ENCODE measurements at regions not wholly inside any gene's neighbourhood (a gene's known extent, or its start where the extent isn't known, plus 50 kb on each side); places are given as distances from the start of the nearest gene placed in this dataset.

DNA sequence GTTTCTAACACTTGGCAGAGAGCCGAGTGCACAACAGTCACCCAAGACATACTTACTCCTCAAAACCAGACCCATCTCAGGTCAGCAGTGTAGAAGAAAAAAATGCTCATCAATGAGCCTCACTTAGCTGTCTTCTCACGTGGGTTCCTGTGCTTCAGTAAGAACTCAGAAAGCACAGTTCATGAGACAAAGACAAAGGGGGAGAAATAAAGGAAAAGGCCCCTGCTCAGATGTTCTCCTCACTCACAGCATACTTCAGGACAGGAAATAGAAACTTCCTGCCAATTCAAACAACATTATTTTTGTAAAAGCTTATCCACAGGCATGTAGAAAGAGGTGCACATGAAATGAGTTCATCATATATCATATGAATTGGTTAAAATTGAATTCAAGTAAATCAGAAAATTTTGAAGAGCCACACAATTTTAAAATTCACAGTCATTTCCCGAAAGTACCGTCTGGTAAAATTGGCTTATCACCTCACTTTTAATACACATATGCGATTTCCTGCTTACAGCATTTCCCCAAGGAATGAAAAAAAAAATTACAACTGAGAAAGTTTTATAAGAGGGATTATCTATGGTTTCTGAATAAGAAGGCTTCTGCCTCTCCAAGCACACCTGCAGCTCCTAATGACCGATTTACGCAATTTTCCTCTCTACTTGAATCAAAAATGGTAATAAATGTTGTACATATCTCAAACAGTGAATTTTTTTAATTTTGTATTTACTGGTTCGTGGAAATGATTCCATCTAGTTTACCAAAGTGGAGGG is 328.3 kb downstream of the TMEM167A start:
- no peaks in the 10 kb centered on the region for H3K36me3 ChIP-seq
- H3K4me1 ChIP-seq, result peaks cover 5% of the 10 kb centered on the region; the same call in 1 of the 2 replicates
- H3K9me3 ChIP-seq, result peaks cover 2% of the 10 kb centered on the region; the same call in 1 of the 2 replicates
- TF ChIP-seq, protein P1, sequence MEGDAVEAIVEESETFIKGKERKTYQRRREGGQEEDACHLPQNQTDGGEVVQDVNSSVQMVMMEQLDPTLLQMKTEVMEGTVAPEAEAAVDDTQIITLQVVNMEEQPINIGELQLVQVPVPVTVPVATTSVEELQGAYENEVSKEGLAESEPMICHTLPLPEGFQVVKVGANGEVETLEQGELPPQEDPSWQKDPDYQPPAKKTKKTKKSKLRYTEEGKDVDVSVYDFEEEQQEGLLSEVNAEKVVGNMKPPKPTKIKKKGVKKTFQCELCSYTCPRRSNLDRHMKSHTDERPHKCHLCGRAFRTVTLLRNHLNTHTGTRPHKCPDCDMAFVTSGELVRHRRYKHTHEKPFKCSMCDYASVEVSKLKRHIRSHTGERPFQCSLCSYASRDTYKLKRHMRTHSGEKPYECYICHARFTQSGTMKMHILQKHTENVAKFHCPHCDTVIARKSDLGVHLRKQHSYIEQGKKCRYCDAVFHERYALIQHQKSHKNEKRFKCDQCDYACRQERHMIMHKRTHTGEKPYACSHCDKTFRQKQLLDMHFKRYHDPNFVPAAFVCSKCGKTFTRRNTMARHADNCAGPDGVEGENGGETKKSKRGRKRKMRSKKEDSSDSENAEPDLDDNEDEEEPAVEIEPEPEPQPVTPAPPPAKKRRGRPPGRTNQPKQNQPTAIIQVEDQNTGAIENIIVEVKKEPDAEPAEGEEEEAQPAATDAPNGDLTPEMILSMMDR (IDR thresholded peaks at IDR 0.05; ENCODE audit: low read depth, low read length), result no peak
- no peak overlapping the region for H3K4me3 ChIP-seq (ENCODE audit: low read depth, low read length)
- H3K27me3 ChIP-seq, result no peaks in the 10 kb centered on the region
- DNase-seq, result no peak

DNA sequence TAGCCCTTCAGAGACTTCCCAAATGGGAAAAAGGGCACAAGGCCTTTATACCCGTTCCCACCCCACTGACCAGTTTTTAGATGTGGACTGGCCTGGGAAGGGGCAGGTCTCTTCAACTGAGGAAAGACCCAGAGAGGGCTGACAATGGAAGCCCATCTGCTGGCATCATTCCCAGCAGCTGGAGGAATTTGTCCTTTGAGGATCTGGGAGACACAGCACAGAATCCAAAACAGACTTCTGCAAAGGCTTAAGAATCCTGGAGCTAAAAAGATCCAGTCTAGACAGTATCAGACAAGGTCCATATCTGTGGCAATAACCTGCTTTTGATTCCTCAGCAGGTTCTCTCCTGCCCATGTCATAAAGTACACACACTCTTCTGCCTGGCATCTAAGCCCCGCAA is 329.2 kb downstream of the TMEM167A start:
- Histone ChIP-seq H3K4me3 (ENCODE audit: low read depth, low read length) (no peak overlapping the region), H3K36me3 (no peaks in the 10 kb centered on the region), H3K27me3 (no peaks in the 10 kb centered on the region), H3K4me1 (peaks cover 5% of the 10 kb centered on the region; the same call in 1 of the 2 replicates), H3K9me3 (peaks cover 2% of the 10 kb centered on the region; the same call in 1 of the 2 replicates)
- TF ChIP-seq, protein P1 (IDR thresholded peaks at IDR 0.05; ENCODE audit: low read depth, low read length), result no peak
- DNase-seq, result no peak

DNA sequence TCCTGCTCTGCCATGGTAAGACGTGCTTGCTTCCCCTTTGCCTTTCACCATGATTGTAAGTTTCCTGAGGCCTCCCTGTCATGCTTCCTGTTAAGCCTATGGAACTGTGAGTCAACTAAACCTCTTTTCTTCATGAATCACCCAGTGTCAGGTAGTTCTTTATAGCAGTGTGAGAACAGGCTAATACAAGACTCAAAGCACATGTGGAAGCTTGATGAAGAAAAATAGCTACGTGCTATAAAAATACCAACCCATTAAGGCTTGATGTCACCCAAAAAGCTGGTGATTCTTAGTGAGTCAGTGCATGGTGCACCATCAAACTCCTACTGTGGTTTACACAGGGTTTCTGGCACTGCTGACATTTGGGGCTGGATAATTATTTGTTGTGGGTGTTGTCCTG is 332.2 kb downstream of the TMEM167A start:
- no peak for DNase-seq
- Histone ChIP-seq H3K27me3 (no peaks in the 10 kb centered on the region), H3K9me3 (no peaks in the 10 kb centered on the region), H3K4me1 (peaks cover 5% of the 10 kb centered on the region; the same call in 1 of the 2 replicates), H3K4me3 (ENCODE audit: low read depth, low read length) (no peak overlapping the region), H3K36me3 (no peaks in the 10 kb centered on the region)
- TF ChIP-seq, protein P1 (IDR thresholded peaks at IDR 0.05; ENCODE audit: low read depth, low read length), result no peak

DNA sequence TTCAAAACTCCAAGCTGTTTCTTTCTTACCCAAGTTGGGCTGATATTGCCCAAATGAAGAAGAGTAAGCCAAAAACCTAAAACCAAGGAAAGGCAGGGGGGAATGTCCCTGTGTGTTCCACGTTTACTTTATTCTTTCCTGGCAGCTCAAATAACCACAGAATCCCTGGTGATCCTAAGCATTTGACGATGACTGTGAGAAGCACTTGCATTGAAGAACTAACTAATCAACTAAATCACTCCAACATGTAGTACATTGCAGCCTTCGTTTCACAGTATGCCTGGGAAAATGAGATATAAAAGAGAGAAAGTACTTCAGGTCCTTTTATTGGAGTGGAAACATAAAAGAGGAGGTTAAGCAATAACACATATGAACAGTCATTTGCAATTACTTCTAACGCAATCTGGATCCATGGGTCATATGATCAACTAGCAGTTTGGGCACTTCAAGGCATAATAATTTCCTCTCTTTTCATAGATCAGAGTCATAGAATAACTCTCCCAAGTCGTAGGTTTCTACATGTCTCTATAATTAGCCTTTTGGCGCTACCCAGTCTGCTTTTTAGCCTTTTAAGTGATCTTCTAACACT is 338.4 kb downstream of the TMEM167A start:
- Histone ChIP-seq H3K27me3 (no peaks in the 10 kb centered on the region), H3K36me3 (no peaks in the 10 kb centered on the region), H3K4me3 (ENCODE audit: low read depth, low read length) (no peak overlapping the region), H3K9me3 (no peaks in the 10 kb centered on the region), H3K4me1 (no peaks in the 10 kb centered on the region)
- TF ChIP-seq, protein P1 (IDR thresholded peaks at IDR 0.05; ENCODE audit: low read depth, low read length), result no peak
- DNase-seq, result no peak

DNA sequence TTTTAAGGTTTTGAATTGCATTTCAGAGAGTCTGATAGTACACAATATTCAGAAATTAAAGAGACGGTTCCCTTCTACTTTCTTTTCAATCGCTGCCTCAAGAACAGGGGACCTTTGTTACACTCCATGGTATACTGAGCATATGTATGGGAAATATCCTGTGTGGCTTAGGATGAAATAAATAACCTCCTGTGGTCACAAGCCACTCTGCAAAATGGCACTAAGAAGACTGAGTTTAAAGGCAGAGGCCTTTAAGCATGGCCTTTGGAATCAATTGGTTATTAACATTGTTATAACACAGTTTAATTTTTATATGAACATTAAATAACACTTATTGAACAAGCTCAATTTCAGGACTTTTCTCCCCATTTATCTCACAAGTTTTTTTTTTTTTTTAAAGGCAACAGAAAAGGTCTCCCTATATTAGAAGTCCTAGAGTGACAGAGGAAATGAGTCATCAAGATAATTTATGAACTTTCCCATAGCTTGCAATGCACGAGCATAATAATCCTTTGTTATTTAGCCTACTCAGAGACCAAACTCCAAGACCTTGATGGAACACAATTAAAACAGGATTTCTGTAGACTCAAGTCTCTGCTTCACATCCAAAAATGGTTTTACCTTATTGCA is 341.9 kb downstream of the TMEM167A start:
- Histone ChIP-seq H3K36me3 (no peaks in the 10 kb centered on the region), H3K4me1 (no peaks in the 10 kb centered on the region), H3K9me3 (no peaks in the 10 kb centered on the region), H3K4me3 (ENCODE audit: low read depth, low read length) (no peak overlapping the region), H3K27me3 (no peaks in the 10 kb centered on the region)
- DNase-seq, result no peak
- TF ChIP-seq, protein P1 (IDR thresholded peaks at IDR 0.05; ENCODE audit: low read depth, low read length), result no peak

Measured in BE2C (cell line).